OCI-LY3 (cell line): ENCODE measurements at regions not wholly inside any gene's neighbourhood (a gene's known extent, or its start where the extent isn't known, plus 50 kb on each side); places are given as distances from the start of the nearest gene placed in this dataset.

Source experiments
- H2AFZ ChIP-seq: fragments of 200-600, 300-600 bp; shearing (Covaris generic); 2 replicates; pipeline ENCODE4 v1.6.0; 2014; ENCODE audit warnings: antibody characterized with exemption, low read depth, low read length
- H3K27ac ChIP-seq: fragments of 200-600, 300-600 bp; sonication (generic); 2 replicates; pipeline ENCODE4 v1.5.1; 2014; ENCODE audit warnings: mild to moderate bottlenecking, low read length, moderate library complexity, mixed read lengths
- H3K27me3 ChIP-seq: fragments of 200-600, 300-600 bp; sonication (generic); 2 replicates; pipeline ENCODE4 v1.6.1; 2014; ENCODE audit warnings: low read depth, low read length, mixed read lengths
- H3K36me3 ChIP-seq: fragments of 200-600, 300-600 bp; sonication (generic); replicated peaks from 2 replicates; pipeline ENCODE3; 2014; ENCODE audit warnings: low read depth, low read length, mixed read lengths
- H3K4me1 ChIP-seq: fragments of 300-600, 200-600 bp; sonication (generic); 2 replicates; pipeline ENCODE4 v1.6.1; 2014; ENCODE audit warnings: low read length, mixed read lengths
- H3K4me2 ChIP-seq: fragments of 200-600, 300-600 bp; sonication (generic); 2 replicates; pipeline ENCODE4 v1.6.1; 2014; ENCODE audit warnings: low read length, mixed read lengths
- H3K4me3 ChIP-seq: fragments of 300-600, 200-600 bp; sonication (generic); 2 replicates; pipeline ENCODE4 v1.5.1; 2014; ENCODE audit warnings: antibody characterized with exemption, mild to moderate bottlenecking, low read length, moderate library complexity
- H3K79me2 ChIP-seq: fragments of 300-600, 200-600 bp; shearing (Covaris generic); 2 replicates; pipeline ENCODE4 v1.6.1; 2014; ENCODE audit warnings: mild to moderate bottlenecking, low read length, mixed read lengths
- H3K9ac ChIP-seq: fragments of 300-600, 200-600 bp; shearing (Covaris generic); 2 replicates; pipeline ENCODE4 v1.6.0; 2014; ENCODE audit warnings: mild to moderate bottlenecking, low read length, moderate library complexity
- H3K9me3 ChIP-seq: fragments of 200-600, 300-600 bp; shearing (Covaris generic); 2 replicates; pipeline ENCODE4 v1.6.1; 2014; ENCODE audit warnings: low read length, mixed read lengths; ENCODE audit not compliant: insufficient read depth
- H4K20me1 ChIP-seq: fragments of 200-600, 300-600 bp; sonication (generic); 2 replicates; pipeline ENCODE4 v1.6.1; 2016; ENCODE audit warnings: low read length, mixed read lengths; ENCODE audit not compliant: insufficient read depth
- CTCF ChIP-seq: fragments of 200-600, 300-600 bp; sonication (generic); IDR thresholded peaks from 2 replicates; pipeline ENCODE4 v1.5.1; 2014; ENCODE audit warnings: antibody characterized with exemption, low read length, low read depth
- EZH2phosphoT487 ChIP-seq: fragments of 200-600 bp; shearing (Covaris generic); IDR thresholded peaks from 2 replicates; pipeline ENCODE4 v1.6.1; 2018; ENCODE audit warnings: antibody characterized with exemption, mixed run types, low read depth

- no peaks in the 10 kb centered on the region for H4K20me1 ChIP-seq
- H3K9ac ChIP-seq = no peak overlapping the region
- no peaks in the 10 kb centered on the region for H3K27me3 ChIP-seq
- TF ChIP-seq CTCF = no peak
- no peak for TF ChIP-seq EZH2phosphoT487
- no peaks in the 10 kb centered on the region for H3K79me2 ChIP-seq
- H3K4me1 ChIP-seq = no peaks in the 10 kb centered on the region
- H3K4me2 ChIP-seq = no peak overlapping the region
- no peaks in the 10 kb centered on the region for H3K9me3 ChIP-seq
- no peak overlapping the region for H3K4me3 ChIP-seq
- H3K36me3 ChIP-seq = no peaks in the 10 kb centered on the region
- no peak overlapping the region for H3K27ac ChIP-seq
- no peak overlapping the region for H2AFZ ChIP-seq
Measured at GRCh38 chr11:122240638-122241037, 124.6 kb upstream of the BLID start.

- H3K27ac ChIP-seq = no peak overlapping the region
- H2AFZ ChIP-seq = no peak overlapping the region
- no peak overlapping the region for H3K4me3 ChIP-seq
- H4K20me1 ChIP-seq = no peaks in the 10 kb centered on the region
- no peaks in the 10 kb centered on the region for H3K27me3 ChIP-seq
- no peaks in the 10 kb centered on the region for H3K9me3 ChIP-seq
- H3K4me1 ChIP-seq = peaks cover 6% of the 10 kb centered on the region
- no peaks in the 10 kb centered on the region for H3K36me3 ChIP-seq
- no peak for TF ChIP-seq EZH2phosphoT487
- TF ChIP-seq CTCF = no peak
- no peak overlapping the region for H3K9ac ChIP-seq
- no peaks in the 10 kb centered on the region for H3K79me2 ChIP-seq
- H3K4me2 ChIP-seq = no peak overlapping the region
Measured at GRCh38 chr11:122235615-122236014, 119.6 kb upstream of the BLID start.

GRCh38 chr11:122234780-122235179, 118.8 kb upstream of the BLID start:
- Histone ChIP-seq H3K79me2 (no peaks in the 10 kb centered on the region), H2AFZ (no peak overlapping the region), H3K27ac (no peak overlapping the region), H4K20me1 (no peaks in the 10 kb centered on the region), H3K27me3 (no peaks in the 10 kb centered on the region), H3K36me3 (no peaks in the 10 kb centered on the region), H3K4me1 (peaks cover 6% of the 10 kb centered on the region), H3K9me3 (no peaks in the 10 kb centered on the region), H3K4me3 (no peak overlapping the region), H3K4me2 (no peak overlapping the region), H3K9ac (no peak overlapping the region)
- TF ChIP-seq EZH2phosphoT487 (no peak), CTCF (no peak)

- H4K20me1 ChIP-seq = no peaks in the 10 kb centered on the region
- H3K9me3 ChIP-seq = no peaks in the 10 kb centered on the region
- 0 out of 2 replicates have a peak, but pooled peaks cover 3% of the 10 kb centered on the region for H3K27me3 ChIP-seq
- H2AFZ ChIP-seq = no peak overlapping the region
- TF ChIP-seq CTCF (no peak), EZH2phosphoT487 (no peak)
- H3K79me2 ChIP-seq = no peaks in the 10 kb centered on the region
- H3K9ac ChIP-seq = no peak overlapping the region
- H3K4me2 ChIP-seq = no peak overlapping the region
- H3K4me1 ChIP-seq = peaks cover 6% of the 10 kb centered on the region
- no peak overlapping the region for H3K27ac ChIP-seq
- no peak overlapping the region for H3K4me3 ChIP-seq
- no peaks in the 10 kb centered on the region for H3K36me3 ChIP-seq
Measured at GRCh38 chr11:122234257-122234656, 118.2 kb upstream of the BLID start.
